Cardiac muscle cell (in vitro differentiated cells and primary cell): ENCODE measurements at regions not wholly inside any gene's neighbourhood (a gene's known extent, or its start where the extent isn't known, plus 50 kb on each side); places are given as distances from the start of the nearest gene placed in this dataset.
A peak's percentile ranks its signal among the peaks of the same experiment; 100 is the strongest.

Source experiments
- DNase-seq, 2 donors: peaks; one replicate each; pipeline versions ENCODE4 v3.0.0 to v3.0.0-alpha.2; 2010 to 2017; ENCODE audit warnings: low read depth in 1 of 2, low spot score in 1 of 2
- H3K27ac ChIP-seq: fragments of 200-600 bp; sonication (generic); 2 replicates; pipeline ENCODE4 v1.5.1; 2016
- H3K27me3 ChIP-seq: fragments of 200-600 bp; sonication (generic); 2 replicates; pipeline ENCODE4 v1.6.0; 2016; ENCODE audit warnings: control low read depth
- H3K36me3 ChIP-seq: fragments of 200-600 bp; sonication (generic); 2 replicates; pipeline ENCODE4 v1.5.1; 2016; ENCODE audit warnings: control low read depth
- H3K4me1 ChIP-seq: fragments of 200-600 bp; sonication (generic); 2 replicates; pipeline ENCODE4 v1.8.1; 2017; ENCODE audit warnings: low read depth, mild to moderate bottlenecking, mixed run types
- H3K4me3 ChIP-seq: fragments of 200-600 bp; sonication (generic); 2 replicates; pipeline ENCODE4 v1.5.1; 2016; ENCODE audit warnings: mild to moderate bottlenecking
- H3K9me3 ChIP-seq: fragments of 200-600 bp; sonication (generic); 2 replicates; pipeline ENCODE4 v1.5.1; 2017; ENCODE audit warnings: low read depth, mild to moderate bottlenecking, control low read depth
- CTCF ChIP-seq: IDR thresholded peaks from 2 replicates; pipeline ENCODE4 v1.5.1; 2012; ENCODE audit warnings: low read depth, mild to moderate bottlenecking, low read length

GRCh38 chr4:155515444-155516075 lies 138.8 kb upstream of the MAP9 start:
- H3K4me1 ChIP-seq, result peaks cover 22% of the 10 kb centered on the region
- DNase-seq, result no peak
- H3K9me3 ChIP-seq, result no peaks in the 10 kb centered on the region
- H3K27me3 ChIP-seq, result no peaks in the 10 kb centered on the region
- no peak overlapping the region for H3K4me3 ChIP-seq
- no peak for TF ChIP-seq CTCF
- H3K36me3 ChIP-seq, result no peaks in the 10 kb centered on the region
- H3K27ac ChIP-seq, result no peak overlapping the region

- Histone ChIP-seq H3K4me3 (no peak overlapping the region), H3K9me3 (no peaks in the 10 kb centered on the region), H3K27me3 (no peaks in the 10 kb centered on the region), H3K4me1 (peaks cover 22% of the 10 kb centered on the region), H3K36me3 (no peaks in the 10 kb centered on the region), H3K27ac (no peak overlapping the region)
- DNase-seq, result no peak
- TF ChIP-seq CTCF, result no peak
Observed at GRCh38 chr4:155514628-155515027, 137.9 kb upstream of the MAP9 start.

- H3K9me3 ChIP-seq, result no peaks in the 10 kb centered on the region
- no peak for TF ChIP-seq CTCF
- peaks cover 22% of the 10 kb centered on the region for H3K4me1 ChIP-seq
- no peak overlapping the region for H3K4me3 ChIP-seq
- H3K27me3 ChIP-seq, result no peaks in the 10 kb centered on the region
- peak in 1 of 2 donors; percentile 50 for DNase-seq
- H3K27ac ChIP-seq, result peak overlapping the region; percentile 19
- no peaks in the 10 kb centered on the region for H3K36me3 ChIP-seq
Observed at GRCh38 chr4:155512817-155513216, 136.1 kb upstream of the MAP9 start.

GRCh38 chr4:155512046-155512445 lies 135.3 kb upstream of the MAP9 start:
- no peak for TF ChIP-seq CTCF
- Histone ChIP-seq H3K4me1 (peaks cover 22% of the 10 kb centered on the region), H3K27me3 (no peaks in the 10 kb centered on the region), H3K27ac (peak overlapping the region; percentile 19), H3K4me3 (no peak overlapping the region), H3K36me3 (no peaks in the 10 kb centered on the region), H3K9me3 (no peaks in the 10 kb centered on the region)
- peak in 1 of 2 donors; percentile 34 for DNase-seq

- Histone ChIP-seq H3K9me3 (no peaks in the 10 kb centered on the region), H3K4me1 (peaks cover 31% of the 10 kb centered on the region), H3K36me3 (no peaks in the 10 kb centered on the region), H3K27me3 (no peaks in the 10 kb centered on the region), H3K27ac (no peak overlapping the region), H3K4me3 (no peak overlapping the region)
- no peak for DNase-seq
- no peak for TF ChIP-seq CTCF
Observed at GRCh38 chr4:155510771-155511170, 134.0 kb upstream of the MAP9 start.
